ENCODE measurements at regions not wholly inside any gene's neighbourhood (a gene's known extent, or its start where the extent isn't known, plus 50 kb on each side); places are given as distances from the start of the nearest gene placed in this dataset.

DNA sequence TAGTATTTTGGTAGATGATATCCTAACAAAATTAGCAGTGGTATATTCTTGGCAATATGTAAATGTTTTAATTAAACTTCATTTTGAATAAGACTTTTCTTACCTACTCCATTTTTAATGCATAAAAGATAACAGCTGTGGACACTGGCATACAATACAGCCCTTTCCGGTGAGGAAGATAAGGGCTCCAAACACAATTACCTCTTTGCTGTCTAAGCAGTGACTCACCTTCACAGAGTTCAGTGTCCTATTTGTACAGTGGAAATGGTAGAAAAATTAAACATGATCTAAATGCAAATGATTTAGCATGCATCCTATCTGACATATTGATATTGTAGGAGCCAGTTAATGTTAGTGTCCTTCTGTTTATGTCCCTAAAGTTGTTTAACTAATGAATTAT, 969.4 kb downstream of the PLOD2 start:
- no peaks in the 10 kb centered on the region for H3K36me3 Mint-ChIP-seq
- no peaks in the 10 kb centered on the region for H3K27me3 Mint-ChIP-seq
- TF ChIP-seq CTCF (conservative IDR thresholded peaks at IDR 0.05) = no peak
- no peaks in the 10 kb centered on the region for H3K4me1 Mint-ChIP-seq (ENCODE audit: unreplicated experiment)
- DNase-seq (ENCODE audit: extremely low spot score, unreplicated experiment) = no peak
- H3K4me3 Mint-ChIP-seq = no peak overlapping the region
- no peak overlapping the region for H3K27ac Mint-ChIP-seq
- peaks cover 4% of the 10 kb centered on the region for H3K9me3 Mint-ChIP-seq

DNA sequence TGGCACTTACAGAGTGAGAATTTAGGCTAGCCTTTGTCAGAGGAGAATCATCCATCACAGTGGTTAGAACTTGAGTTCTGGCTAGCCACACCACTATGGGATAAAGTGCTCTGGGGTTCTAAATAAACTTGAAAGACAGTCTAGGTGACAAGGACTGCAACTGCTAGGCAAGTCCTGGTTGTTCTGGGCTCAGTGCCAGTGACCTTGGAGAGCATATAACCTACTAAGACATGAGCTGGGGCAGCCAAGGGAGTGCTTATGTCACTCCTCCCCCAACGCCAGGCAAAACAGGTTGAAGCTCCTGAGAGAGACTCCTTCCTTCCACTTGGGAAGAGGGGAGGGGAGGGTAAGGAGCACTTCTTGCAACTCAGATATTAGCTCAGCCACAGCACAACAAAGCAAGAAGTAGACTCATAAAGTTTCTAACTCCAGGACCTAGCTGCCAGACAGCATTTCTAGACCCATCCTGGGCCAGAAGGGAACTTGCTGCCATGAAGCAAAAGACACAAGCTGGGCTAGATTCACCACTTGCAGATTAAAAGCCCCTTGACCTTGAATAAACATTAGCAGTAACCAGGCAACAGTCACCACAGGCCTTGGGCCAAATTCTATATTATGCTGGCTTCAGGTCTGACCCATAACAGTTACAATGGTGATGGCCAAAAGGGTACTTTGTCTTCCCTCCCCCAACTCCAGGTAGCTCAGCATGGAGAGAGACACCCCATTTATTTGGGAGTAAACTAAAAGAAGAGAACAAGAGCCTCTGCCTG, 963.7 kb downstream of the PLOD2 start:
- H3K36me3 Mint-ChIP-seq = no peaks in the 10 kb centered on the region
- H3K27ac Mint-ChIP-seq = no peak overlapping the region
- no peak for TF ChIP-seq CTCF (conservative IDR thresholded peaks at IDR 0.05)
- no peak overlapping the region for H3K4me3 Mint-ChIP-seq
- peaks cover 8% of the 10 kb centered on the region for H3K9me3 Mint-ChIP-seq
- H3K4me1 Mint-ChIP-seq (ENCODE audit: unreplicated experiment) = no peaks in the 10 kb centered on the region
- no peaks in the 10 kb centered on the region for H3K27me3 Mint-ChIP-seq
- DNase-seq (ENCODE audit: extremely low spot score, unreplicated experiment) = no peak

DNA sequence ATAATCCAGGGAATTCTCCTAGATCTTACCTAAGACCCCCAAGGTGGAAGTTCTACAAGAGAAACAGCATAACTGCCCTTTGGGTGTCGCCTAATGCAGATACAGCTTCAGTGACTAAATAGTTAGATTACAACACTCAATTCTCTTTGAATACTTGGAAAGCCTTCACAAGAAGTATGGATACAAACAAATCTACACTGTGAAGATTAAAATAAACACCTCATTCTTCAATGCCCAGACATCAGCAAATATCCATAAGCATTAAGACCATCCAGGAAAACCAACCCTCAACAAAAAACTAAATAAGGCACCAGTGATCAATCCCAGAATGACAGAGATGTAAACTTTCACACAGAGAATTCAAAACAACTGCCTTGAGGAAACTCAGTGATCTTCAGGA, 963.2 kb downstream of the PLOD2 start:
- Mint-ChIP-seq H3K9me3 (peaks cover 5% of the 10 kb centered on the region), H3K36me3 (no peaks in the 10 kb centered on the region), H3K27ac (no peak overlapping the region), H3K4me3 (no peak overlapping the region), H3K4me1 (ENCODE audit: unreplicated experiment) (no peaks in the 10 kb centered on the region), H3K27me3 (no peaks in the 10 kb centered on the region)
- no peak for DNase-seq (ENCODE audit: extremely low spot score, unreplicated experiment)
- no peak for TF ChIP-seq CTCF (conservative IDR thresholded peaks at IDR 0.05)

- Mint-ChIP-seq H3K36me3 (no peaks in the 10 kb centered on the region), H3K27me3 (no peaks in the 10 kb centered on the region), H3K27ac (no peak overlapping the region), H3K4me1 (ENCODE audit: unreplicated experiment) (no peaks in the 10 kb centered on the region), H3K4me3 (no peak overlapping the region), H3K9me3 (peaks cover 4% of the 10 kb centered on the region)
- no peak for TF ChIP-seq CTCF (conservative IDR thresholded peaks at IDR 0.05)
- DNase-seq (ENCODE audit: extremely low spot score, unreplicated experiment) = no peak
Observed at GRCh38 chr3:145209561-145209960, 951.4 kb downstream of the PLOD2 start.

- no peaks in the 10 kb centered on the region for H3K36me3 Mint-ChIP-seq
Observed at GRCh38 chr3:145219355-145220235, 941.4 kb downstream of the PLOD2 start.

More at GRCh38 chr3:145219355-145220235, 941.4 kb downstream of the PLOD2 start:
- no peaks in the 10 kb centered on the region for H3K4me1 Mint-ChIP-seq (ENCODE audit: unreplicated experiment)
- DNase-seq (ENCODE audit: extremely low spot score, unreplicated experiment) = no peak
- H3K9me3 Mint-ChIP-seq = no peaks in the 10 kb centered on the region
- H3K27me3 Mint-ChIP-seq = no peaks in the 10 kb centered on the region
- TF ChIP-seq CTCF (conservative IDR thresholded peaks at IDR 0.05) = no peak
- no peak overlapping the region for H3K27ac Mint-ChIP-seq
- H3K4me3 Mint-ChIP-seq = no peak overlapping the region
